ENCODE measurements at regions not wholly inside any gene's neighbourhood (a gene's known extent, or its start where the extent isn't known, plus 50 kb on each side); places are given as distances from the start of the nearest gene placed in this dataset.

DNA sequence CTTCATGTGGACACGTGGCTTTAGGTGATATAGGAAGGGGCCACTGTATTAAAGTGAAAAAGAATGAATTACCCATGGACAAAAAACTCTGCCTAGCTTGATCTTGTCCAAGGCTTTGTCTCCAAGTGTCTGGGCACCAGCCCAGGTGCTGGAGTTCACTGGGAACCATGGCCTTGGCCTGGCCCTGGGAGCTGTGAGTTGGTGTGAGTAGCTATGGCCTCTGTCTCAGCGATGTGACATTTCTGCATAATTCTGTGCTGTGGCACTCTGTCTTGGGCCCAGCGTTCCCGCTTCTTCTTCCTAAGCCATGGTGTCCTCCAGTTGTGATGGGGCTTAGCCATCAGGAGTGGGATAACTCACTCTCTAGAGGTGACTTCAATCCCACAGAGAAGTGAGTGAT lies 119.0 kb upstream of the PPP2R2D start:
- DNase-seq = no peak

DNA sequence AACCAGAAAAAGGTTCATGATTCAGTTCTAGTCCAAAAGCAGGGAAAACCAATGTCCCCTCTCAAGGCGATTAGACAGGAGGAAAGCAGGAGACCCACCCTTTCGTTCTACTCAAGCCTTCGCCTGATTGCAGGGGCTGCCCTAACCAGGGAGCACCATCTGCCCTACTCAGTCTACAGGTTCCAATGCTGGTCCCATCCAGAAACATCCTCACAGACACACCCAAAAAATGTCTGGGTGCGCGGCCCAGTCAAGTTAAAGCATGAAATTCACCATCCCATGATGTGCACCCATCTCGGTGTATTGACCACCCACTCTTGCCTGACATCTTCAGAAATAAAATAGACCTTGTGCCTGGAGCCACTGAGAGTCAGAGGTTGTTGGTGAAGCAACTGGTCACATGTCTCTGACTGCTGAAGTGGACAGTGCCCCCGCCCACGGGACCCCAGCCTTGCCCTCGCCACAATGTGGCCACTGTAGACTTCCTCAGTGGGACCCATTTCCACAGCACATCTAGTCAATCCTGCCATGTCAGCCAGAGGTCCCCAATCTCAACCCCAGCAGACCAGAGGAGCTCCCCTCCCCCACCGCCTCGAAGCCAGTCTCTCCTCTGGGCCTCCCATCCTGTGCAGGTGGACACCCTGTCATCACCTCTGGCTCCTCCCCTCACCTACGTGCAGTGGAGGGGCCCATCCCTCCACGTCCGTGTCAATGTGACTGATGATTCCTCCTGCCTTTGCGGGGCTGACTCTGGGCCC lies 116.3 kb upstream of the PPP2R2D start:
- no peak for DNase-seq

DNA sequence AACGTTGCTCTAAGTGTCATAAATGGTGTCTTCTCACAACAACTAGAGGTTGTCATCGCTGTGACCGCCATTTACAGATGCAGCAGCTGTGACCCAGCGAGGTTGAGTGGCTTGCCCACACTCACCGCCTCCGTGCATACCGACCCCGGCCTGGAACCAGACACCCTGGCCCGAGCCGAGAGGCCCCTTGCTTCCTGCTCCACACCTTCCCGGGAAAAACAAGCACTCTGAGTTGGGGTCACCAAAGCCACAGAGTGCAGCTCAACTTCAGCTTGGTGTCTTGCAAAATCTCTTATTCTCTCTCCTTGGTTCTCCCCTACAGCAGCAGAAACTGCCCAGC lies 115.7 kb upstream of the PPP2R2D start:
- no peak for DNase-seq

DNA sequence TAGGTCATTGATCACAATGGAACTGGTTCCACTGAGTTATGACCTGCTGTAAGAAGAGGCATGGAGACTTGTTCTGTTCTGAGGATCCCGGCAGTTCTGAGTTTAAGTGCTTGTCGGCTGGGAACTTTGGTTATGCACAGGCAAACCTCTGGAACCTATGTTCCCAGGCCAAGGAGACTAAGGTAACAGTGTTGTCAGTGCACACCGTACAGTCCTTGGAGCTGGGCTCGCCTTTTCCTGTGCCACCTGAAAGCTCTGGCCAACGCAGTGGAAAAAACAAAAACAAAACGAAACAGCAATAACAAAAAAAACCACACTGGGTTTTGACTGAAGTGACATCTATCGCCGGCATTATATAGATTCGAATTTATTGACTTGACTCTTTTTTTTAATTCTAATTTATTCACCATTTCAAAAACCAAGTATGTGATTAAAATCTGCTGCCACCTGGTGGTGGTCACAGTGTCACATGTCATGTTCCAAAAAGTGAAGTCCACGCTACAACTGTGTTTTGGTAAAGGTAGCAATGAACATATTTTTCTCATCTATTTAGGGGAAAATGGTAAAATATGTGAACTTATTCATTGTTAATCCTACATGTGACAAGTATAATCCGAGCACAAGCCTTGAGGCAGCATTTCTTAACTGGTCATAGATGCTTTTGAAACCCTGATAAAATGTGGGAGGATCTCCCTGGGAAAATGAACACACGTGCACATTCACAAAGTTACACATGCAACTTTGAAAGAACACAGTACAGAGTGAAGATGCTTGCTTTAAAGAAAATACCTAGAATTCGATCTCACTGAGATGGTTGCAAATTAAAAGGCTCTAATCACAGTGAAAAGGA lies 113.8 kb upstream of the PPP2R2D start:
- no peak for DNase-seq

DNA sequence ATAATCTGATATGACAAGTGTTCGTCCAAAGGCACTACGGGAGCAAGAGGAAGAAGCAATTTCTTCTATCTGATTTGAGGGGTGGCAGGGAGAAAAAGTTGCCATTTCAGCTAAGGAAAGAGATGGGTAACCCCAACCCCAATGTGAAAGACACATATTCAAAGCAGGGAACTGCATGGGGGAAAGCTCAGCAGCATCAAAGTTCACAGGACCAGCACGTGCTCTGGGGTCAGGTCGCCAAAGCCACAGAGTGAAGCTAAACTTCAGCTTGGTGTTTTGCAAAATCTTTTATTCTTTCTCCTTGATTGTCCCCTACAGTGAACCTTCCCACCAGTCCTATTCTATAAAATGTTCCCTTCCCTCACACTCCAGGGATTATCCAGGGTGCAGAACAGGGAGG lies 112.8 kb upstream of the PPP2R2D start:
- DNase-seq = no peak

DNA sequence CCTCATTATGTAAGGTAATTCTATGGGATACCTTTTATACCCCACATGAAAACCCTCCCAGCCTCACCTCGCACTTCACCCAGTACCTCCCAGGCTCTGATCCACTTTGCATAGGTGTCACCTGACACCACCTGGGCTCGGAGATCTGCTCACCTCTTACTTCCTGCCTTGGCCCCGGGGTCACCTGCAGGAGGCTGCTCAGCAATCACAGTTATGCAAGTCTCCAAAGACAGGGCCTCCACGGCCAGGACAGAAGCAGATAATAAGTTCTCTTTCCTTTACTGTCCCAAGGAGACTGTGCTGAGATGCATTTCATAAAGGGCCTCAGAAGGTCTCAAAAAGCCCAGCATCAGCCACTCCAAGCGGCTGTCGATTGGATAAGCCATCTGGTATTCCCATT lies 112.4 kb upstream of the PPP2R2D start:
- DNase-seq = no peak

DNA sequence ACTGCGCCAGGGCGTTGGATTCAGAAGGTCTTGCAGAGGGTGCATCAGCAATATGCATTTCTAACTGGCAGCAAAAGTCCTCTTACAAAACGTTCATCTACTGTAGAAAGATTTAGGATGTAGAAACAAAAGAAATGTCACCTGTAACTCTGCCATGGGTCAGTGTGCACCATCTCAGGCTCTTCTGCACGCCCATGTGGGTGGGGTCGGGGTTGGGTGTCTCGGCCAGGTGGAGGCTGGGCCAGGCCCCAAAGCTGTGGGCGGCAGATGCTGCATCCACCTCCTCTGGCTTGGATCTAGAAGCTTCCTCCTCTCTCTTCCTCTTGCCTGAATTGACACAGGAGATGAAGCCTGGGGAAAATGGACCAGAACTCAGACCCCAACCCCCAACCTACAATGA lies 111.3 kb upstream of the PPP2R2D start:
- DNase-seq = no peak

DNA sequence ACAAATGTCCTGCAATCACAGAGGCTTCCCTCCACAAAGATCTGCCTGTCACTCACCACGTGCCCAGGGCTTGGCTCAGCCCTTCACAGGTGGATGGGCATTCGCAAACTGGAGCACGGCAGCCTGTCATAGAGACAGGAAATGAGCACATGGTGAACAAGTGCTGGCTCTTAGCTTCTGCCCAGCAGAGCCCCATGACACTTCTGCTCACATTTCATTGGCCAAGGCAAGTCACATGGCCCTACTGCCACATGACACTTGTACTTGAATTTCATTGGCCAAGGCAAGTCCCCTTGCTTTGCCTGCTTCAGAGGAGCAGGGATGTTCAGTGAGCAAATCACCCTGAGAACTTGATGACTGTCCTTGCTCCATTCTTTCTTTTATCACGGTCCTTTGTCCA lies 110.8 kb upstream of the PPP2R2D start:
- DNase-seq = no peak

DNA sequence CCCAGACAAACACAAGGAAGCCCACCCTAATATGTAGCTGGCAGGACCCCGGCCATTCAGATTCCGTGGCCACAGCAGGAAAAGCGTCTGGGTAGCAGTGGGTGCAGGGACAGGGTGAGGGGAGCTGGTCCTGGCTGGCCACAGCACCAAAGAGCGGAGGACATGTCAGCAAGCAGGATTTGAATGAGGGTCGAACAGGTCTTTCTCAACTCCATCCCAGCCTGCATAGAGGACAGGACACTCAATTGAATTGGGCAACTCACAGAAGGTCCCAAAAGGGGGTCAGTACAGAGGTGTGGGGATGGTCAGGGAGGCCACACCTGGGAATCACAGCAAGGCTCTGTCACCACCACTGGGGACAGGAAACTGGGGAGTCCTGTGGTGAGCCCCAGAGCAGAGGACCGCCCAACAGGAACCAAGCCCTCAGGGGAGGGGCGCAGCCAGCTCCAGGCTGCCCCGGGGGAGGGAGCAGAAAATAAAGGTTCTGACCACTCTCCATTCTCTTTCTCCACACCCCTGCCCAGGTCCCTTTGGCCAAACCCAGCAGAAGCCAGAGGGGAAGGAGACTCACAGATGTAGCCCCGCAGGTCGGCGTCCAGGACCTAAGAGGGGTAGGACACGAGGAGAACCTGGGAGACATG lies 108.7 kb upstream of the PPP2R2D start:
- no peak for DNase-seq

DNA sequence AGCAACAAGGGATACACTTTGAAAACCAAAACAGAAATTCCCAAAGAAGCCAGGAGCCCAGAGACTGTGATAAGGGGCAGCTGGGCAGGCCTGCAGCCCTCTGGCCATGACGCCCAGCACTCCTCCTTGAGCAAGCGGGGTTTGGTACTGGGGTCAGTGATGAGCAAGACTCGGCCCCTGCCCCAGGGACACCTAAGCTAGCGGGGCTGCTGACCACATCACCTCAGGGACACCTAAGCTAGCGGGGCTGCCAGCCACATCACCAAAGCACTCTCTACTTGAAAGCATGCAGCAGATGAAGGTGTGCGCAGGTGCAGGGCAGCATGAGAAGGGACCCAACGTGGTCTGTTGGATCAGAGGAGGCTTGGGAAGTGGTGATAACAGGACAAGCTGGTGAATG lies 108.0 kb upstream of the PPP2R2D start:
- DNase-seq = no peak

DNA sequence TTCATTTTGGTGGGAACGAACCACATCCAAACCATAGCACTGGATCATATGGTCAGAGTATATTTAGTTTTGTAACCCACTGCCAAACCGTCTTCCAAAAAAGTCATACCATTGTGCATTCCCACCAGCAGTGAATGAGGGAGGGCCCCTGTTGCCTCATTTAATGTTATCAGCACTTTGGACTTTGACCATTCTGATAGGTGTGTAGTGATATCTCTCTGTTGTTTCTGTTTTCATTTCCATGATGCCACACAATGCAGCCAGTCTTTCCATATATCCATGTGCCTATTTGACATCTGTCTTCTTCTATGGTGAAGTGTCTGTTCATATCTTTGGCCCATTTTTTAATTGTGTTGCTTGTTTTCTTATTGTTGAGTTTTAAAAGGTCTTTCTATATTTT lies 105.0 kb upstream of the PPP2R2D start:
- no peak for DNase-seq

DNA sequence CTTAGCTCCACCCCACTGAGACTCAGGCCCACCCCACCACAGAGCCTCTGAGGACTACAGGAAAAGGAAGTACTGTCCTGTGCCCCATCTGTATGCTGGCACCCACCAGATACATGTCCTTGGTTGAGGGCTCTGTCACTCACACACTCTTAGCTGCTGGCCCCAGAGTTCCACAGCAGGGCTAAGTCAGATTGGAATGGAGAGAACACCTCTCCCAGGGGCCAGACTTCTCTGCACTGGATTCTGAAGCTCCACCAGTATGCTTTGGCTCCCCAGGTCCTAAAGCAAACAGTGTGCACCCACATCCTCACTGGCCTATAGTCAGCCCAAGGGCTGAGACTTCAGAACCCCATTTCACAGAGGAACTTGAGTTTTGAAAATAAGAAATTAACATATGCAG lies 103.2 kb upstream of the PPP2R2D start:
- no peak for DNase-seq

DNA sequence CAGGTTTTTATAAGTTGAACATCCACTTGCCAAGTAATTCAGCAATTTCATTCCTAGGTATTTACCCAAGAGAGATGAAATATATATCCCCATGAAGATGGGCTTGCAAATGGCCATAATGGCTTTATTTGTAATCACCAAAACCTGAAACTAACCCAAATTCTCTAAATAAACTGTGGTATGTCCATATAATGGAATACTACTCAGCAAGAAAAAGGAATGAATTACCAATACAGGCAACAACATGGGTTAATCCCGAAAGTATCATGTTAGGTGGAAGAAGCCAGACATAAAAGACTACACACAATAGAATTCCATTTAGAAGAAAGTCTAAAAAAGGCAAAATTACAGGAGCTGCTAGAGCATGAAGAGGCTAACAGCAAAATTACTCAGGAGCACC lies 101.4 kb upstream of the PPP2R2D start:
- no peak for DNase-seq

DNA sequence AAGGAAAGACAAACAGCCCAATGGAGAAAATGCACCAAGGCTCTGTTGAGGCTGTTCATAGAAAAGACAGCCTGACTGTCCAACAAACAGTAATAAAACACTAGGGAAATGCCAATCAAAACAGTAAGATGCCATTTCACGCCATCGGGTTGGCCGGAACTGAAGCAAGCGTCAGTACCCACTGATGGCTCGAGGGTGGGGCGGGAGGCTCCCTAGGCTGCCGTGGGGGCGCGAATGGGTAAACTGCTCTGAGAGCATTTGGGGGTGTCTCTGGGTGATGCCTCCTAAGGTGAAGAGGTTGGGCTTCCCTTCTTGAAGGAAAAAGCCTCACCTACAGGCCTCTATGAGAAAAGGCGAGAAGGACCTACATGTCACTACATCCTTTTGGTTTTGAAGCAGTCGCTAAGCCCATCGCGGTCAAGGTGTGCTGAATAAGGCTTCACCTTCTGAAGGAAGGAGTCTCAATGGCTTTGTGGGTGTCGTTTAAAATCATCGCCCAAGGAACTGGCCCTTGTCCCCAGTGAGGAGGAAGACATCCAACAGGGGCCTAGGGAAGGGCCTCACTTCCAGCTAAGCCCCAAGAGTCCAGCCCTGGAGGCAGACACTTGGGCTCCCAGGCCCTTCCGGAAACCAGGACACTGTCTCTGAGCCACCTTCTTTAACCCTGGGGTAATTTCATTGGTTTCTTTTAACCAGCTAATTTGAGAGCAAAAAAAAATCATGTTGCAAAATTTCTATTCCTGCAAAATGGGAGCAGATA lies 98.5 kb upstream of the PPP2R2D start:
- DNase-seq = no peak

DNA sequence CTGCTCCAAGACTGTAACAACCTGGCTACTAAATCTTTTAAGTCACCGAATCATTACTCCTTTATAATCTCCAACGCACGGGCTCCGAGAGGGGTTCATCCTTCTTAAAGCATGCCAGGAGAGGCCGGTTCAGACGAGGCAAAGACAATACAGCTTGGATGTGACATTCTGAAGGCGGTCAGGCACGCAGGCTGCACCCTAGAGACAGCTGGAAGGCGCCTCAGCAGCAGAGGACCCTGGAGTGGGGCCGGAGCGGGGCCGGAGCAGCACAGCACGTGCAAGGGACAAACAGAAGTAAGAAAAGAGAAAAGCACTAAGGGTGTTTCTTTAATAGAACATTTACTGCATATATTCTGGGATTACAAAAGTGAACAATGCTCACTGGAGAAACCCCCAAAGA lies 97.8 kb upstream of the PPP2R2D start:
- no peak for DNase-seq

DNA sequence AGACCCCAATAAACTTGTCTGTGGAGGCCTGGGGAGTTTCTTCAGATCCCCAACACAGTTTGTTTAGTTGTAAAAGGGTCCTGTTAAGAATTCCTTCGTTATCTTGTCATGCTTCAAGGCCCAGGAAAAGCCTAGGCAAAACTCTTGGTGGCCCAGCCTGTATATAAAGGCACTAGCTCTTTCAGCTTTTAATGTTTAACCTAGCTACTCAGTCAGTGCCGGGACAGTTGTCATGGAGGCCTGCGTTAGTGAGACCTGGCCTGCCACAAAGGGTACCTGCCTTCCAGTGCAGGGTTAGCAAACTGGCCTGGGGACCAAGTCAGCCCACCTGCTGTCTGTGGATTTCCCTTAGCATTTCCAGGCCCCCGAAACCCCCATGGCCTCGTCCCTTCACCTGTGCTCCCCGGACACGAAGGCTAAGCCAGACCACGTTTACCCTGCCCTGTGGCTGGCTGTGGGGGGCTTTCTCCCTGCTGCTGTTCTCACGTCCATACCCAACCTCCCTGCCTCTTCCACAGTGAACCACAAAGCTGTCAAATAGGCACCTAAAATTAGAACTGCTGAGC lies 96.9 kb upstream of the PPP2R2D start:
- DNase-seq = no peak

DNA sequence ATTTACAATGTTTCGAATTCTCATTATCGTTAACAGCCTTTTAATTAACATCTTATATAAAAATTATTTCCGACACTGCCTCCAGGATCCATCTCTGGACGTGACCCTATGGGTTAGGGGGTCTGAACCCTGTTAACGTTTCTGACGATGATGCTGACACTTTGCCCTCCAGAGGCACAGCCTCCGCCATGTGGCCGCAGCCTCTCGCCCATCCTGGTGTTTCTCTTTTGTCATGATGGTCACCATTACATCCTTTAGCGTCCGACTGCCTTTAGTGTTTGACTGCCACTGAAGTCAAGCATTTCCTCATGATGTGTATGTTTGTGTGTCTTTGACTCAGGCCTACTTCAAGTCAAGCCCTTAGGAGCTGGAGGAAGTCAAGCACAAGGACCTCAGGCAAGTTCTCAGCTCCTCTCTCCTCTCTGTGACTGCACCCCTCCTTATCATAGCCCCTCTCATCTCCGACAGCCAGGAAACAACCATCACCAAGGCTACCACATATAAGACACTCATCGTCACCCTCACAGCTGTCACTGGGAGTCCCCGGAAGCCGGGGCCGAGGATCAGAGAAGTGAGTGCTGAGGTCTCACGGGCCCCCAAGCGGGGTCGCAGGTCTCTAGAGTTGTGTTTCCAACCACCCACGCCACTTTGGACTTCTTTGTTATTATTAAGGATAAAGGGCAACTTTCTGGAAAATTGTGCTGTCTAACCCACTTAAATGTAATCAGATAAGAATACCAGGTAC lies 96.1 kb upstream of the PPP2R2D start:
- DNase-seq = no peak

DNA sequence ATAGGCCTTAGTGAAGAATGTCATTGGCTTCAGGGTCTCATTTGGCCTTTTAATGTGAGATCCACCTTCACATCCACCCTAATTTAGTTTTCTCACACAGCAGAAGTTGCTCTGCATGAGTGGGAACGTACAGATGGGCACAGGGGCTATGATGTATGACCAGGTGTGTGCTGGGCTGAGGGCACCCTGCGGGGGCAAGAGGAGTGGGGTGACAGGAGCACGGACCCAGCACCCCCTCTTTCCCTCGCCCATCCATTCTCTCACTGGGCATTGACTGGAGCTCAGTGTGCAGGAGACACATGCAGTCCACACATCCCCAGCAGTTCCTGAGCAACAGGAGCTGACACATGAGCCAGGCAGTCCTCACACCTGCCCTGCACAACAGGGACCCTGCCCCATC lies 95.1 kb upstream of the PPP2R2D start:
- no peak for DNase-seq

DNA sequence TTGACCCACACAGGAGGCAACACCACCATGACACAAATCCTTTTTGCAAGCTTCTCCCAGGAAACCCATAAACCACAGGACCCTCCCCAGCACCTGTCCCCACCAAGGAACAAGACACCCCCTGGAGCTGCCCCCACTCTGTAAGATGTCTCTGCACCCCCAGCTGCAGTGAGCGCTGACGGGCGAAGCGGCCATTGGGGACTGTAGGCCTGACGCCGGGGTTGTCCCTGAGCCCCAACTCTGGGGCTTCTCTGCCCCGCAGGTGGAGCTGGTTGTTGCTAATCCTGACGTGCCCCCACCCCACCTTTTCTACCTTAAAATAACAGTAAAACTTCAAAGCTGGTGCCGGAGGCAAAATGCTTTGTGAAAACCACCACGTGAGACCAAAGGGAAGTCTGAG lies 94.7 kb upstream of the PPP2R2D start:
- no peak for DNase-seq

DNA sequence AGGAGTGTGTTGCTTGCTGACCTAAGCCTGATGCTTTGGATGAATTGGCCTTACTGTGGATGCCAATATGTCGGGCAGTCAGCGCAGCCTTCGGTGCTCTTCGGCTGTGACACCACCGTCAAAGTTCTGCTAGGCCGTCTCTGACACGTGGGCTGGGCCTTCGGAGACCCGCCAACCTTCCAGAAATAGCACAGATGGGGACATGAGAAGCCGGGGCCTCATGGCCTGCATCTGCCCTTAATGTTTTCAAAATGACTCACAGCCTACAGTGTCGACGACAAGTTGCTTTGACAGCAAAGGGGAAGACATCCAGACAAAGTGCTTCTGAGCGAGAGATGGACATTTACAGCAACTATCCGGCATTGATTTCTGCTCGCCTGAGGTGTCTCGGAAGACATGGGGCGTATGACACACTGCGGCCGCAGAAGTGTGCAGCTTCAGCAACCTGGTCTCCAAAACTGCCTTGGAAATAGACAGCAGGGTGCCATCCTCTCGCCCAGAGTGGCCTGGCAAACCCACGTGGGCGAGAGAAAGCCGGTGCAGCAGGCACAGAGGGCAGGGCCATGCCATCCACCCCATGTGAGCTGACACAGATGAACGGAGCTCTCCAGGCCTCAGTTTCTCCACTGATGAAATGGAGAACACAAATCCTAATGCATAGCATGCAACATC lies 94.0 kb upstream of the PPP2R2D start:
- no peak for DNase-seq

DNA sequence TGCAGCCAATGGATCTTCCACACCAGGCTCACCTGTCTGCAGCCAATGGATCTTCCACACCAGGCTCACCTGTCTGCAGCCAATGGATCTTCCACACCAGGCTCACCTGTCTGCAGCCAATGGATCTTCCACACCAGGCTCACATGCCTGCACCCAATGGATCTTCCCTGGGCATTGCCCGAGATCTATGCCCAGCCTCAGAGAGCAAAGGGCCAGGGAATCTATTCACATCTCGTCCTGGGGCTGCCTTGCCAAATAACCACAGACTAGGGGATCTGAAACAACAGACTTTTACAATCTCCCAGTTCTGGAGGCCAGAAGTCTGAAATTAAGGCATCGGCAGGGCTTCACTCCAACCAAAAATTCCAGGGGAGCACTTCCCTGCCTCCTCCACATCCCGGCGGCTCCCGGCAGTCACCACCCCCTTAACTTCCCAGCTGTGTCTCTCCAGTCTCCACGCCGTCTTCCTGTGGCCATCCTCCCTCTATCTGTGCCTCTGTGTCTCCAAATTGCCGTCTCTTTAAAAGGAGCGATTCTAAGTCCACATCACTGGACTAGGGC lies 92.4 kb upstream of the PPP2R2D start:
- DNase-seq = no peak
